ENCODE measurements at regions not wholly inside any gene's neighbourhood (a gene's known extent, or its start where the extent isn't known, plus 50 kb on each side); places are given as distances from the start of the nearest gene placed in this dataset.

DNA sequence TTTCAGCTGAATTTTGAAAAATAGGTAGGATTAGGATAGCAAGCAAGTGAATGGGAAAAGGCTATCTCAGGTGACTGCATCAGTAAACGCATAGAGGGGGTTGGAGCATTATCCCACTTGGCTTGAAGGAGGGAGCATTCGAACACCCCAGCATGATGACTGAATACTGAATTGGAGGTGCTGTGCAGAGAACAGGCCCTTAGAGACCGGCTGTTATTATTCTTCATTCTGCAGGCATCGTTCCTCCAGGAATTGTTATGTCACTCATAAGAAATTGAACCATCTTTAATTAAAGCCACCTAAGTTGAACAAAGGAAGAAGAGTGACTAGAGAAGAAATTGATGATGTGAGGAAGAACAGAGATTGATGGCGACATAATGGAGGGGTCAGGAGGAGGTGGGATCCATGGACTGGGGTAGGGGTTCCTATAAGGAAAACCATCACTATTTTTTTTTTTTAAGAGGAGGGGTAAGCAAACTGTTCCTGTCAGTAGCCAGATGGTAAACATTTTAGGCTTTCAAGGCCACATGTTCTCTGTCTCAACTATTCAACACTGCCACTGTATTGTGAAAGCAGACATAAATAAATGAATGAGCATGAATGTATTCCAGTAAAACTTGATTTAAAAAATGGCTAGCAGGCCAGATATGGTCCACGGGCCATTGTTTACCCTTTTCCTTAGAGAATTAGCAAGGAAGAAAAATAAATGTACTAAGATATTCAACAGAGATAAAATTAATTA is 264.7 kb upstream of the TAC1 start:
- DNase-seq (ENCODE audit: low read depth): no peak
- TF ChIP-seq, protein P1, sequence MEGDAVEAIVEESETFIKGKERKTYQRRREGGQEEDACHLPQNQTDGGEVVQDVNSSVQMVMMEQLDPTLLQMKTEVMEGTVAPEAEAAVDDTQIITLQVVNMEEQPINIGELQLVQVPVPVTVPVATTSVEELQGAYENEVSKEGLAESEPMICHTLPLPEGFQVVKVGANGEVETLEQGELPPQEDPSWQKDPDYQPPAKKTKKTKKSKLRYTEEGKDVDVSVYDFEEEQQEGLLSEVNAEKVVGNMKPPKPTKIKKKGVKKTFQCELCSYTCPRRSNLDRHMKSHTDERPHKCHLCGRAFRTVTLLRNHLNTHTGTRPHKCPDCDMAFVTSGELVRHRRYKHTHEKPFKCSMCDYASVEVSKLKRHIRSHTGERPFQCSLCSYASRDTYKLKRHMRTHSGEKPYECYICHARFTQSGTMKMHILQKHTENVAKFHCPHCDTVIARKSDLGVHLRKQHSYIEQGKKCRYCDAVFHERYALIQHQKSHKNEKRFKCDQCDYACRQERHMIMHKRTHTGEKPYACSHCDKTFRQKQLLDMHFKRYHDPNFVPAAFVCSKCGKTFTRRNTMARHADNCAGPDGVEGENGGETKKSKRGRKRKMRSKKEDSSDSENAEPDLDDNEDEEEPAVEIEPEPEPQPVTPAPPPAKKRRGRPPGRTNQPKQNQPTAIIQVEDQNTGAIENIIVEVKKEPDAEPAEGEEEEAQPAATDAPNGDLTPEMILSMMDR (IDR thresholded peaks at IDR 0.05; ENCODE audit: low read depth, low read length): no peak
- TF ChIP-seq MYC (IDR thresholded peaks at IDR 0.05; ENCODE audit: low read depth, low read length): no peak
- TF ChIP-seq, protein P2, sequence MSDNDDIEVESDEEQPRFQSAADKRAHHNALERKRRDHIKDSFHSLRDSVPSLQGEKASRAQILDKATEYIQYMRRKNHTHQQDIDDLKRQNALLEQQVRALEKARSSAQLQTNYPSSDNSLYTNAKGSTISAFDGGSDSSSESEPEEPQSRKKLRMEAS (IDR thresholded peaks at IDR 0.05; ENCODE audit: low read depth, low read length): no peak
- no peak for TF ChIP-seq POLR2A (IDR thresholded peaks at IDR 0.05; ENCODE audit: extremely low read depth, insufficient read length)
- H3K4me3 ChIP-seq (ENCODE audit: low read depth, low read length): no peak overlapping the region

DNA sequence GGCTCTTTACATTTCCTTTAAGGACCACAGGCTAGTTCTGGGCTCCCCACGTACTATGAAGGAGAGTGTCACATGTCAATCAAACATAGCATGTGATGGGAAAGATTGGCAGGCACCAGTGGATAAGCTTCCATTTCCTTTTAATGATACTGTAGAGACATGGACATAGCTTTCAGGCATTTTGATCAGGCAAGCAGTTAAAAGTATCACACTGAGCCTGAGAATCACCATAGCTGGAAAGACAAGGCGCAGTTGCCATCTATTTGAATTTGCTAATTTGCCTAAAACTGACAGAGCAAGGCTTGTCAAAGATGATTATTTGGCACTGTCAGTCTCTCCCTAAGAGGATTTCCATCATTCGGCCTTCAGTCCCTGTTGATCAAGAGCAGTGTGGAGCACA is 263.4 kb upstream of the TAC1 start:
- no peak overlapping the region for H3K4me3 ChIP-seq (ENCODE audit: low read depth, low read length)
- no peak for TF ChIP-seq MYC (IDR thresholded peaks at IDR 0.05; ENCODE audit: low read depth, low read length)
- TF ChIP-seq, protein P2 (IDR thresholded peaks at IDR 0.05; ENCODE audit: low read depth, low read length): no peak
- DNase-seq (ENCODE audit: low read depth): no peak

DNA sequence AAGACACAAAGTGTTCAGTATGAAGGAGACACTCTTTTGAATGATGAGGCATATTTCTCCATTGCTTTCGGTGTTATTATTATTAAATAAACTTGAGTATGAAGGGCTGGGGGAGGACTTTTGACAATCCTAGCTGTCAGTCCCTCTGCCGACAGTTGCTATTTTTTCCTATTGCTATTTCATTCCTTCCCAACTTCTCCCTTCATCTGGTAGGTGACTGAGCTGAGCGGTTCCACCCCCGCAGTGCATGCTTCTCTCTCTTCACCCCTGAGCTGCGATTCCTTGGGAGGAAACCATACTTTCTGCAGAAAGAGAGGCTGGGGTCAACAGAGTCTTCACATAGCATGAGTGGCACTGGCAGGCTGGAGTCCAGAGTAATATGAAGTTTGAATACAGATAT is 261.2 kb upstream of the TAC1 start:
- no peak for DNase-seq (ENCODE audit: low read depth)
- H3K4me3 ChIP-seq (ENCODE audit: low read depth, low read length): no peak overlapping the region
- TF ChIP-seq MYC (IDR thresholded peaks at IDR 0.05; ENCODE audit: low read depth, low read length) (no peak), POLR2A (IDR thresholded peaks at IDR 0.05; ENCODE audit: extremely low read depth, insufficient read length) (no peak)
- TF ChIP-seq, protein P2 (IDR thresholded peaks at IDR 0.05; ENCODE audit: low read depth, low read length): no peak
- TF ChIP-seq, protein P1 (IDR thresholded peaks at IDR 0.05; ENCODE audit: low read depth, low read length): no peak

DNA sequence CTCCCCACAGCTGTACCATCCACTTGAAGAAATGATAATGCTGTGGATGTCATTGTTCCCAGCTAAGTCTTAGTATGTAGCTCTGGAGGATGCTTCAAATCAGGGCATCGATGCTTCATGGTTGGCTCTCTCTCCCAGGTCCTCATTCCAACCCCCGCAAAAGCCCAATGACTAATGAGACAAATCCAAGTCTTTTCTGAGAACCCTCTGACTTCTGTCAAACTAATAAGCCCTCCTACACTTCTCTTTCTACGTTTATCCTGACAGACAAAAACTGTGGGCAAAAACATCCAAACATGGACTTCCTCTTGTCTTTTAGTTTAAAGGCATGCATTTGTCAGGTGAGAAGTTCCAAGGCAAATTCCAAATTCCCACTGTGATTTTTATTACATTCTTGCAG is 260.4 kb upstream of the TAC1 start:
- no peak for TF ChIP-seq POLR2A (IDR thresholded peaks at IDR 0.05; ENCODE audit: extremely low read depth, insufficient read length)
- TF ChIP-seq, protein P2 (IDR thresholded peaks at IDR 0.05; ENCODE audit: low read depth, low read length): no peak
- TF ChIP-seq MYC (IDR thresholded peaks at IDR 0.05; ENCODE audit: low read depth, low read length): no peak
- TF ChIP-seq, protein P1 (IDR thresholded peaks at IDR 0.05; ENCODE audit: low read depth, low read length): no peak
- no peak overlapping the region for H3K4me3 ChIP-seq (ENCODE audit: low read depth, low read length)
- no peak for DNase-seq (ENCODE audit: low read depth)

DNA sequence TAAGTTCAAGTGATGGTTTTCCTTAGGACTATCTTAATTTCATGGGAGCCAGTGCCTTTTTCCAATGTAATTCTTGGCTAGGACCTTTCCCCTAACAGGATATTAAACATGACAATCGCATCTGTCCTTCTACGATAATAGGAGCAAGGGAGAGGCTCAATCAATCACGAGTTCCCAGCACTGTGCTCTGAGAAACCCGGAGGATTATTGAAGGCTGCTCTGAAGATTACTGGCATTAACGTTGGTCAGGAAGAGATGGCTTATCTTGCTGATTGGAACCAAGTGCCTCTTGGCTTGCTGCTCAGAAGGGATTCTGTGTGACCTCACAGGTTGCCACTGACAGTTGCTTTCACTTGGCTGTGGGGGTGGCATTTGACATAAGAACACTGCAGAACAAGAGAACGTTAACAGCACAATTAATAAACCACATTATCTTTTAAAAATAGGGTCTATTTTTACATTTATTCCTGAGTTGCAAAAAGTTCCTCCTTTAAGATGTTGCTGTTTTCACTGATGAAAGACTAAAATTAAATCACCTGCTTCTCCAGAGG is 252.1 kb upstream of the TAC1 start:
- H3K4me3 ChIP-seq (ENCODE audit: low read depth, low read length): no peak overlapping the region
- no peak for DNase-seq (ENCODE audit: low read depth)
- TF ChIP-seq MYC (IDR thresholded peaks at IDR 0.05; ENCODE audit: low read depth, low read length) (no peak), POLR2A (IDR thresholded peaks at IDR 0.05; ENCODE audit: extremely low read depth, insufficient read length) (no peak)
- TF ChIP-seq, protein P1 (IDR thresholded peaks at IDR 0.05; ENCODE audit: low read depth, low read length): no peak
- TF ChIP-seq, protein P2 (IDR thresholded peaks at IDR 0.05; ENCODE audit: low read depth, low read length): no peak

DNA sequence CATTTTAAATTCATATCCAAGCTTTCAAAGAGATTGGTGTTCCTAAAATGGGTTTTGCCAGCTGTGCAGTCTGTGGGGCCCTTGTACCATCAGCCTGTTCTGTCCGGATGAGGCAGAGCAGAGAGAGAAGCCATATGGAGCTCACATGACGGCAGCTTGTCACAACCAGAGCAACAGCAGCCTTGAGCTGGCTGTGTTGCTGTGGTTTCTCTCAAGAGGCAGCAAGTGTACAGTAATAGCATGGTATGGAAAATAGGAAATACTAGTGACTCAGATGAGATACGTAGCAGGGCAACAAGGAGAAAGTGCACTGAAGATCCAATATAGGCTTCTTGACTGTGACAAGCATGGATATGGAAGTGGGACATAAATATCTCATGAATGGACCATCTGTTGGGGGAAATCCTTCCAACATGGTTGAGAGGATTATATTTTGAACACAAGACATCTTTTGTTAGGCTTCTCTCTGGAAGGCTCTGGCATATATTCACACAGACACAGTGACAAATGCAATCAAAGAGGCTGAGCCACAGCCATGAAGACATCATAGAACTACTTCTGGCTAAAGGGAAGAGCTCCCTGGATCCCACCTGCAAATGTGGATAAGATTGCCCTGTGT is 251.0 kb upstream of the TAC1 start:
- no peak overlapping the region for H3K4me3 ChIP-seq (ENCODE audit: low read depth, low read length)
- TF ChIP-seq MYC (IDR thresholded peaks at IDR 0.05; ENCODE audit: low read depth, low read length) (no peak), POLR2A (IDR thresholded peaks at IDR 0.05; ENCODE audit: extremely low read depth, insufficient read length) (no peak)
- TF ChIP-seq, protein P2 (IDR thresholded peaks at IDR 0.05; ENCODE audit: low read depth, low read length): no peak
- TF ChIP-seq, protein P1 (IDR thresholded peaks at IDR 0.05; ENCODE audit: low read depth, low read length): no peak
- DNase-seq (ENCODE audit: low read depth): no peak

Measured in NB4 (cell line).